ENCODE measurements at regions not wholly inside any gene's neighbourhood (a gene's known extent, or its start where the extent isn't known, plus 50 kb on each side); places are given as distances from the start of the nearest gene placed in this dataset.

- H3K27me3 ChIP-seq (ENCODE audit: control insufficient read depth, insufficient read depth, low read length): no peaks in the 10 kb centered on the region
- DNase-seq (ENCODE audit: low read depth in 4 of 6, low spot score in 6 of 6): no peak
- H3K36me3 ChIP-seq (ENCODE audit: control insufficient read depth, insufficient read depth, low read length): no peaks in the 10 kb centered on the region
- H3K9me3 ChIP-seq (ENCODE audit: control insufficient read depth, insufficient read depth, low read length): no peaks in the 10 kb centered on the region
- peaks cover 37% of the 10 kb centered on the region for H3K4me1 ChIP-seq (ENCODE audit: control insufficient read depth, insufficient read depth, low read length)
- H3K4me3 ChIP-seq (ENCODE audit: low read depth, low read length): no peak overlapping the region
- no peak overlapping the region for H3K27ac ChIP-seq (ENCODE audit: low read depth, low read length)
- 72% methylated on average over 10 of the region's 12 CpGs for WGBS (ENCODE audit: insufficient coverage)
Measured at GRCh38 chr3:127374086-127375010, 86.5 kb upstream of the PRR20G start.

GRCh38 chr3:127373441-127374085 lies 85.7 kb upstream of the PRR20G start:
- H3K36me3 ChIP-seq (ENCODE audit: control insufficient read depth, insufficient read depth, low read length): no peaks in the 10 kb centered on the region
- peak in 2 of 6 donors; percentile 69 to 74 for DNase-seq (ENCODE audit: low read depth in 4 of 6, low spot score in 6 of 6)
- no peak overlapping the region for H3K27ac ChIP-seq (ENCODE audit: low read depth, low read length)
- no peak overlapping the region for H3K4me3 ChIP-seq (ENCODE audit: low read depth, low read length)
- H3K9me3 ChIP-seq (ENCODE audit: control insufficient read depth, insufficient read depth, low read length): no peaks in the 10 kb centered on the region
- H3K4me1 ChIP-seq (ENCODE audit: control insufficient read depth, insufficient read depth, low read length): peaks cover 37% of the 10 kb centered on the region
- WGBS (ENCODE audit: insufficient coverage): 56% methylated on average over 8 of the region's 9 CpGs
- no peaks in the 10 kb centered on the region for H3K27me3 ChIP-seq (ENCODE audit: control insufficient read depth, insufficient read depth, low read length)

- DNase-seq (ENCODE audit: low read depth in 4 of 6, low spot score in 6 of 6): no peak
- Histone ChIP-seq H3K27me3 (ENCODE audit: control insufficient read depth, insufficient read depth, low read length) (no peaks in the 10 kb centered on the region), H3K4me1 (ENCODE audit: control insufficient read depth, insufficient read depth, low read length) (peaks cover 37% of the 10 kb centered on the region), H3K4me3 (ENCODE audit: low read depth, low read length) (no peak overlapping the region), H3K9me3 (ENCODE audit: control insufficient read depth, insufficient read depth, low read length) (no peaks in the 10 kb centered on the region), H3K36me3 (ENCODE audit: control insufficient read depth, insufficient read depth, low read length) (no peaks in the 10 kb centered on the region), H3K27ac (ENCODE audit: low read depth, low read length) (no peak overlapping the region)
- 45% methylated on average over 2 of the region's 6 CpGs for WGBS (ENCODE audit: insufficient coverage)
Measured at GRCh38 chr3:127371846-127372245, 84.0 kb upstream of the PRR20G start.

- Histone ChIP-seq H3K36me3 (ENCODE audit: control insufficient read depth, insufficient read depth, low read length) (no peaks in the 10 kb centered on the region), H3K4me1 (ENCODE audit: control insufficient read depth, insufficient read depth, low read length) (peaks cover 37% of the 10 kb centered on the region), H3K9me3 (ENCODE audit: control insufficient read depth, insufficient read depth, low read length) (no peaks in the 10 kb centered on the region), H3K27ac (ENCODE audit: low read depth, low read length) (no peak overlapping the region), H3K4me3 (ENCODE audit: low read depth, low read length) (no peak overlapping the region), H3K27me3 (ENCODE audit: control insufficient read depth, insufficient read depth, low read length) (no peaks in the 10 kb centered on the region)
- peak in 2 of 6 donors; percentile 66 to 85 for DNase-seq (ENCODE audit: low read depth in 4 of 6, low spot score in 6 of 6)
- 19% methylated on average over 5 of the region's 10 CpGs for WGBS (ENCODE audit: insufficient coverage)
Measured at GRCh38 chr3:127371334-127371733, 83.5 kb upstream of the PRR20G start.

- H3K4me3 ChIP-seq (ENCODE audit: low read depth, low read length): no peak overlapping the region
- no peaks in the 10 kb centered on the region for H3K27me3 ChIP-seq (ENCODE audit: control insufficient read depth, insufficient read depth, low read length)
- WGBS (ENCODE audit: insufficient coverage): 11% methylated on average over 6 of the region's 9 CpGs
- DNase-seq (ENCODE audit: low read depth in 4 of 6, low spot score in 6 of 6): no peak
- no peaks in the 10 kb centered on the region for H3K36me3 ChIP-seq (ENCODE audit: control insufficient read depth, insufficient read depth, low read length)
- H3K4me1 ChIP-seq (ENCODE audit: control insufficient read depth, insufficient read depth, low read length): peaks cover 37% of the 10 kb centered on the region
- H3K27ac ChIP-seq (ENCODE audit: low read depth, low read length): no peak overlapping the region
- H3K9me3 ChIP-seq (ENCODE audit: control insufficient read depth, insufficient read depth, low read length): no peaks in the 10 kb centered on the region
Measured at GRCh38 chr3:127370906-127371305, 83.1 kb upstream of the PRR20G start.

- no peak overlapping the region for H3K27ac ChIP-seq (ENCODE audit: low read depth, low read length)
- WGBS (ENCODE audit: insufficient coverage): 77% methylated on average over 4 of the region's 4 CpGs
- H3K4me1 ChIP-seq (ENCODE audit: control insufficient read depth, insufficient read depth, low read length): peaks cover 35% of the 10 kb centered on the region
- DNase-seq (ENCODE audit: low read depth in 4 of 6, low spot score in 6 of 6): no peak
- H3K27me3 ChIP-seq (ENCODE audit: control insufficient read depth, insufficient read depth, low read length): no peaks in the 10 kb centered on the region
- H3K4me3 ChIP-seq (ENCODE audit: low read depth, low read length): no peak overlapping the region
- H3K36me3 ChIP-seq (ENCODE audit: control insufficient read depth, insufficient read depth, low read length): no peaks in the 10 kb centered on the region
- no peaks in the 10 kb centered on the region for H3K9me3 ChIP-seq (ENCODE audit: control insufficient read depth, insufficient read depth, low read length)
Measured at GRCh38 chr3:127369356-127369935, 81.6 kb upstream of the PRR20G start.

GRCh38 chr3:127368186-127369032 lies 80.6 kb upstream of the PRR20G start:
- no peak for DNase-seq (ENCODE audit: low read depth in 4 of 6, low spot score in 6 of 6)
- peaks cover 24% of the 10 kb centered on the region for H3K4me1 ChIP-seq (ENCODE audit: control insufficient read depth, insufficient read depth, low read length)
- H3K4me3 ChIP-seq (ENCODE audit: low read depth, low read length): no peak overlapping the region
- no peak overlapping the region for H3K27ac ChIP-seq (ENCODE audit: low read depth, low read length)
- H3K27me3 ChIP-seq (ENCODE audit: control insufficient read depth, insufficient read depth, low read length): no peaks in the 10 kb centered on the region
- H3K9me3 ChIP-seq (ENCODE audit: control insufficient read depth, insufficient read depth, low read length): no peaks in the 10 kb centered on the region
- WGBS (ENCODE audit: insufficient coverage): 51% methylated on average over 12 of the region's 14 CpGs
- no peaks in the 10 kb centered on the region for H3K36me3 ChIP-seq (ENCODE audit: control insufficient read depth, insufficient read depth, low read length)

- Histone ChIP-seq H3K36me3 (ENCODE audit: control insufficient read depth, insufficient read depth, low read length) (no peaks in the 10 kb centered on the region), H3K4me1 (ENCODE audit: control insufficient read depth, insufficient read depth, low read length) (peaks cover 20% of the 10 kb centered on the region), H3K27me3 (ENCODE audit: control insufficient read depth, insufficient read depth, low read length) (no peaks in the 10 kb centered on the region), H3K27ac (ENCODE audit: low read depth, low read length) (no peak overlapping the region), H3K9me3 (ENCODE audit: control insufficient read depth, insufficient read depth, low read length) (no peaks in the 10 kb centered on the region), H3K4me3 (ENCODE audit: low read depth, low read length) (no peak overlapping the region)
- DNase-seq (ENCODE audit: low read depth in 4 of 6, low spot score in 6 of 6): no peak
- WGBS (ENCODE audit: insufficient coverage): 86% methylated on average over 8 of the region's 13 CpGs
Measured at GRCh38 chr3:127367593-127367992, 79.7 kb upstream of the PRR20G start.

GRCh38 chr3:127366383-127366782 lies 78.5 kb upstream of the PRR20G start:
- no peak overlapping the region for H3K4me3 ChIP-seq (ENCODE audit: low read depth, low read length)
- peaks cover 9% of the 10 kb centered on the region for H3K4me1 ChIP-seq (ENCODE audit: control insufficient read depth, insufficient read depth, low read length)
- no peaks in the 10 kb centered on the region for H3K9me3 ChIP-seq (ENCODE audit: control insufficient read depth, insufficient read depth, low read length)
- DNase-seq (ENCODE audit: low read depth in 4 of 6, low spot score in 6 of 6): peak in 2 of 6 donors; percentile 48 to 58
- no CpG with 5 or more reads among the region's 6 CpGs for WGBS (ENCODE audit: insufficient coverage)
- H3K27me3 ChIP-seq (ENCODE audit: control insufficient read depth, insufficient read depth, low read length): no peaks in the 10 kb centered on the region
- no peaks in the 10 kb centered on the region for H3K36me3 ChIP-seq (ENCODE audit: control insufficient read depth, insufficient read depth, low read length)
- H3K27ac ChIP-seq (ENCODE audit: low read depth, low read length): no peak overlapping the region
